B cell (primary cell): ENCODE measurements at regions not wholly inside any gene's neighbourhood (a gene's known extent, or its start where the extent isn't known, plus 50 kb on each side); places are given as distances from the start of the nearest gene placed in this dataset.

Experiments used
- ATAC-seq: fragments of 200-7000 bp; cut with Tn5 transposase; one replicate; pipeline ENCODE4 v1.10.0; 2021; ENCODE audit warnings: low read depth, mild to moderate bottlenecking, moderate number of reproducible peaks, moderate library complexity
- CTCF ChIA-PET: fragments of 350-600 bp; sonication (Branson Sonifier 250); formaldehyde crosslinking; loops from one replicate; lab custom pipeline; 2021; ENCODE audit warnings: antibody characterized with exemption, inconsistent platforms; lab: Charles Lee
- POLR2A ChIA-PET: fragments of 350-600 bp; sonication (Branson Sonifier 250); formaldehyde crosslinking; loops from one replicate; lab custom pipeline; 2021; ENCODE audit warnings: antibody characterized with exemption; lab: Charles Lee
- DNase-seq: peaks from one replicate; pipeline ENCODE4 v3.0.0; 2013
- H2AFZ ChIP-seq: 2 replicates; pipeline ENCODE4 v1.6.1; 2012; ENCODE audit warnings: mild to moderate bottlenecking, low read depth, low read length; ENCODE audit not compliant: insufficient read depth, poor library complexity, severe bottlenecking
- H3K27ac ChIP-seq, 2 donors: 1 replicate in 1 of 2; 2 replicates in 1 of 2; pipeline ENCODE4 v1.5.1; 2012 to 2013; ENCODE audit warnings: low read length in 2 of 2, mild to moderate bottlenecking in 2 of 2, moderate library complexity in 1 of 2
- H3K27me3 ChIP-seq, 4 experiments: fragments of 200-600 bp in 1 of 4; sonication (generic) in 1 of 4; replicated peaks in 1 of 4; 1 replicate in 2 of 4; 2 replicates in 2 of 4; pipeline versions ENCODE4 v1.6.1 to v1.7.0; 2013 to 2016; ENCODE audit warnings: low read length in 3 of 4, mild to moderate bottlenecking in 2 of 4, mixed read lengths in 1 of 4, moderate library complexity in 1 of 4; ENCODE audit not compliant: insufficient read depth in 4 of 4, control insufficient read depth in 3 of 4; ENCODE audit errors: control extremely low read depth in 1 of 4
- H3K36me3 ChIP-seq, 2 experiments: replicated peaks in 1 of 2; 1 replicate in 1 of 2; 2 replicates in 1 of 2; pipeline versions ENCODE4 v1.6.1 to v1.7.1; 2013; ENCODE audit warnings: low read length in 1 of 2; ENCODE audit not compliant: insufficient read depth in 2 of 2, control insufficient read depth in 1 of 2; ENCODE audit errors: control extremely low read depth in 1 of 2, extremely low read depth in 1 of 2
- H3K4me1 ChIP-seq, 2 donors: fragments of 200-600 bp in 1 of 2; sonication (generic) in 1 of 2; 1 replicate in 1 of 2; 2 replicates in 1 of 2; pipeline versions ENCODE4 v1.5.1 to v1.6.1; 2013 to 2017; ENCODE audit warnings: low read length in 2 of 2; ENCODE audit not compliant: control insufficient read depth in 2 of 2, insufficient read depth in 2 of 2
- H3K4me2 ChIP-seq: replicated peaks from 2 replicates; pipeline ENCODE3; 2012; ENCODE audit warnings: mild to moderate bottlenecking, low read depth, low read length; ENCODE audit not compliant: poor library complexity, severe bottlenecking
- H3K4me3 ChIP-seq, 5 experiments: fragments of 200-600 bp in 1 of 5; sonication (generic) in 1 of 5; 1 replicate in 3 of 5; 2 replicates in 2 of 5; pipeline versions ENCODE4 v1.5.1 to v1.7.0; 2011 to 2016; ENCODE audit warnings: low read length in 4 of 5, mild to moderate bottlenecking in 4 of 5, low read depth in 2 of 5, control low read depth in 1 of 5, moderate library complexity in 1 of 5; ENCODE audit not compliant: insufficient read depth in 1 of 5; ENCODE audit errors: control extremely low read depth in 1 of 5, extremely low read depth in 1 of 5
- H3K79me2 ChIP-seq: fragments of 200-600 bp; sonication (generic); one replicate; pipeline ENCODE4 v1.6.0; 2016; ENCODE audit warnings: low read length; ENCODE audit not compliant: control insufficient read depth, insufficient read depth
- H3K9ac ChIP-seq: fragments of 200-600 bp; sonication (generic); 2 replicates; pipeline ENCODE4 v1.6.1; 2017; ENCODE audit warnings: mild to moderate bottlenecking, low read length, moderate library complexity
- H3K9me3 ChIP-seq, 3 donors: one replicate each; pipeline versions ENCODE4 v1.6.1 to v1.7.1; 2013; ENCODE audit warnings: low read length in 2 of 3; ENCODE audit not compliant: control insufficient read depth in 2 of 3, insufficient read depth in 1 of 3; ENCODE audit errors: control extremely low read depth in 1 of 3
- H4K20me1 ChIP-seq: 2 replicates; pipeline ENCODE4 v1.6.0; 2012; ENCODE audit warnings: mild to moderate bottlenecking, low read length; ENCODE audit not compliant: insufficient read depth, control insufficient read depth, poor library complexity, severe bottlenecking
- H3K27ac Mint-ChIP-seq: one replicate; pipeline ENCODE4 v1.8.0; 2021; ENCODE audit warnings: mixed read lengths
- H3K27me3 Mint-ChIP-seq: one replicate; pipeline ENCODE4 v1.8.0; 2021; ENCODE audit warnings: mixed read lengths
- H3K4me1 Mint-ChIP-seq: one replicate; pipeline ENCODE4 v1.8.0; 2021; ENCODE audit warnings: mixed read lengths
- H3K4me3 Mint-ChIP-seq: one replicate; pipeline ENCODE4 v1.8.0; 2021; ENCODE audit warnings: mixed read lengths
- H3K9me3 Mint-ChIP-seq: one replicate; pipeline ENCODE4 v1.8.0; 2022; ENCODE audit warnings: mixed read lengths; ENCODE audit not compliant: insufficient read depth
- CTCF ChIP-seq: fragments of 200-600 bp; IDR thresholded peaks from one replicate; pipeline ENCODE4 v1.8.0; 2022; ENCODE audit warnings: antibody characterized with exemption, mild to moderate bottlenecking
- EZH2 ChIP-seq: IDR thresholded peaks from 2 replicates; pipeline ENCODE4 v1.6.1; 2012; ENCODE audit warnings: borderline replicate concordance, low read depth, mild to moderate bottlenecking, moderate library complexity, low read length; ENCODE audit not compliant: insufficient read depth, poor library complexity, severe bottlenecking
- WGBS: methylation state at CpG from one replicate; pipeline ENCODE4 v1.1.5; 2013; ENCODE audit warnings: missing lambda C conversion rate; ENCODE audit not compliant: insufficient coverage; 5-methylcytosine and 5-hydroxymethylcytosine counted together
- intact Hi-C: fragments of 100-400 bp; cut with micrococcal nuclease; formaldehyde crosslinking; loops from one replicate; pipeline ENCODE4 v1.10.0; 2022

- Histone ChIP-seq H3K4me1 (no peaks in the 10 kb centered on the region), H2AFZ (no peak overlapping the region), H3K79me2 (no peaks in the 10 kb centered on the region), H3K4me3 (no peak overlapping the region), H4K20me1 (no peaks in the 10 kb centered on the region), H3K9ac (no peak overlapping the region), H3K9me3 (no peaks in the 10 kb centered on the region), H3K4me2 (no peak overlapping the region), H3K36me3 (no peaks in the 10 kb centered on the region), H3K27ac (no peak overlapping the region), H3K27me3 (peaks cover 0 to 4% (median 0%) of the 10 kb centered on the region in 4 experiments)
- no peak for TF ChIP-seq CTCF
- no peak for TF ChIP-seq EZH2
- no peak overlapping the region for H3K4me3 Mint-ChIP-seq
- ChIA-PET POLR2A (no interaction called here), CTCF (no interaction called here)
- DNase-seq (no peak), ATAC-seq (no peak)
- intact Hi-C loops, result no loop called here
- H3K4me1 Mint-ChIP-seq, result no peaks in the 10 kb centered on the region
- WGBS, result 83% methylated on average over 1 of the region's 4 CpGs
- H3K27ac Mint-ChIP-seq, result no peak overlapping the region
- H3K27me3 Mint-ChIP-seq, result peaks cover 8% of the 10 kb centered on the region
- H3K9me3 Mint-ChIP-seq, result no peaks in the 10 kb centered on the region
These were observed 111.4 kb downstream of the ZNF326 start for GRCh38 chr1:90106311-90106710.

GRCh38 chr1:90104941-90105538, 110.1 kb downstream of the ZNF326 start:
- Mint-ChIP-seq H3K27ac (no peak overlapping the region), H3K4me3 (no peak overlapping the region), H3K9me3 (no peaks in the 10 kb centered on the region), H3K27me3 (peaks cover 4% of the 10 kb centered on the region), H3K4me1 (no peaks in the 10 kb centered on the region)
- Histone ChIP-seq H3K4me3 (no peak overlapping the region), H3K4me2 (no peak overlapping the region), H4K20me1 (no peaks in the 10 kb centered on the region), H3K4me1 (no peaks in the 10 kb centered on the region), H3K27me3 (peaks cover 0 to 3% (median 0%) of the 10 kb centered on the region in 4 experiments), H3K9ac (no peak overlapping the region), H2AFZ (no peak overlapping the region), H3K79me2 (no peaks in the 10 kb centered on the region), H3K27ac (no peak overlapping the region), H3K9me3 (no peaks in the 10 kb centered on the region), H3K36me3 (no peaks in the 10 kb centered on the region)
- intact Hi-C loops, result no loop called here
- 89% methylated on average over 9 of the region's 15 CpGs for WGBS
- POLR2A ChIA-PET, result no interaction called here
- TF ChIP-seq EZH2 (no peak), CTCF (no peak)
- CTCF ChIA-PET, result no interaction called here
- ATAC-seq (no peak), DNase-seq (no peak)
